GM12878 (cell line): ENCODE measurements at regions not wholly inside any gene's neighbourhood (a gene's known extent, or its start where the extent isn't known, plus 50 kb on each side); places are given as distances from the start of the nearest gene placed in this dataset.

ENCODE experiments used
- ATAC-seq: fragments of 200-7000 bp; cut with Tn5 transposase; 3 replicates; pipeline ENCODE4 v1.9.1; 2020; ENCODE audit warnings: mild to moderate bottlenecking, moderate library complexity
- BruUV-seq: library from RNA; stranded (reverse); fragments of 400-500 nt; replicated peaks from 2 replicates; lab custom pipeline; 2021; lab: Mats Ljungman, UMichigan
- CTCF ChIA-PET: fragments of 300-600 bp; sonication (Branson Sonifier 250); formaldehyde crosslinking; extraction: SDS; loops from one replicate; lab custom pipeline; 2021; ENCODE audit warnings: inconsistent platforms; lab: Yijun Ruan, JAX
- POLR2A ChIA-PET: fragments of 350-600 bp; formaldehyde crosslinking; extraction: SDS; loops from one replicate; lab custom pipeline; 2021; ENCODE audit warnings: inconsistent platforms; lab: Charles Lee
- RAD21 ChIA-PET: fragments of 300-600 bp; sonication (Branson Sonifier 250); formaldehyde crosslinking; loops from one replicate; lab custom pipeline; 2023; ENCODE audit warnings: antibody characterized with exemption; ENCODE audit not compliant: unreplicated experiment; lab: Charles Lee
- SMC1A ChIA-PET: fragments of 300-600 bp; sonication (Branson Sonifier 250); formaldehyde crosslinking; loops from one replicate; lab custom pipeline; 2023; ENCODE audit not compliant: unreplicated experiment, uncharacterized antibody; lab: Charles Lee
- DNase-seq: peaks from one replicate; pipeline ENCODE4 v3.0.0-alpha.2; 2011; ENCODE audit warnings: low read depth, low spot score
- FAIRE-seq: peaks from 3 replicates; lab custom pipeline; 2011; peaks lifted over from hg19 to GRCh38; lab: Jason Lieb, UNC
- H2AFZ ChIP-seq: 2 replicates; pipeline ENCODE4 v1.6.0; 2011; ENCODE audit warnings: low read depth, low read length, control low read depth; ENCODE audit not compliant: control insufficient read depth
- H3K27ac ChIP-seq: 2 replicates; pipeline ENCODE4 v1.5.1; 2011; ENCODE audit warnings: control low read depth; ENCODE audit not compliant: control insufficient read depth, insufficient read depth
- H3K27me3 ChIP-seq, 2 experiments: replicated peaks in 1 of 2; 2 replicates each; pipeline versions ENCODE4 v1.6.0 to v1.6.1; 2011; ENCODE audit warnings: low read length in 1 of 2; ENCODE audit not compliant: control insufficient read depth in 2 of 2, insufficient read depth in 2 of 2
- H3K36me3 ChIP-seq, 2 experiments: 2 replicates each; pipeline ENCODE4 v1.5.1; 2011; ENCODE audit warnings: low read length in 1 of 2; ENCODE audit not compliant: control insufficient read depth in 2 of 2, insufficient read depth in 2 of 2
- H3K4me1 ChIP-seq: 2 replicates; pipeline ENCODE4 v1.6.1; 2011; ENCODE audit warnings: mild to moderate bottlenecking, low read length, moderate library complexity, mixed read lengths; ENCODE audit not compliant: control insufficient read depth, insufficient read depth
- H3K4me2 ChIP-seq: 2 replicates; pipeline ENCODE4 v1.6.0; 2011; ENCODE audit warnings: control low read depth; ENCODE audit not compliant: control insufficient read depth, insufficient read depth
- H3K4me3 ChIP-seq: fragments of 200-600 bp; sonication (generic); 2 replicates; pipeline ENCODE4 v1.5.1; 2016
- H3K79me2 ChIP-seq: 2 replicates; pipeline ENCODE4 v1.6.0; 2011; ENCODE audit warnings: low read length; ENCODE audit not compliant: control insufficient read depth, insufficient read depth
- H3K9ac ChIP-seq: 2 replicates; pipeline ENCODE4 v1.8.0; 2011; ENCODE audit warnings: low read length, control low read depth, mixed read lengths; ENCODE audit not compliant: control insufficient read depth, insufficient read depth
- H3K9me3 ChIP-seq: replicated peaks from 3 replicates; pipeline ENCODE4 v1.5.1; 2011; ENCODE audit warnings: mild to moderate bottlenecking, low read length; ENCODE audit not compliant: control insufficient read depth, insufficient read depth
- H4K20me1 ChIP-seq: 2 replicates; pipeline ENCODE4 v1.6.0; 2011; ENCODE audit not compliant: control insufficient read depth, insufficient read depth
- BACH1 ChIP-seq: fragments of 450-650 bp; IDR thresholded peaks from 2 replicates; pipeline ENCODE4 v1.6.1; 2017; ENCODE audit warnings: mild to moderate bottlenecking, borderline replicate concordance
- CREB1 ChIP-seq: IDR thresholded peaks from 2 replicates; pipeline ENCODE4 v1.6.1; 2012; ENCODE audit warnings: low read depth, mild to moderate bottlenecking, inconsistent platforms
- CREM ChIP-seq: IDR thresholded peaks from 2 replicates; pipeline ENCODE4 v1.6.1; 2014; ENCODE audit warnings: antibody characterized with exemption, low read depth
- EED ChIP-seq: sonication (generic); IDR thresholded peaks from 2 replicates; pipeline ENCODE4 v1.6.1; 2016; ENCODE audit warnings: antibody characterized with exemption, low read depth
- EGR1 ChIP-seq, 2 experiments: IDR thresholded peaks; 1 replicate in 1 of 2; 2 replicates in 1 of 2; pipeline ENCODE4 v1.6.1; 2011 to 2012; ENCODE audit warnings: low read depth in 2 of 2, low read length in 2 of 2, borderline replicate concordance in 1 of 2, mild to moderate bottlenecking in 1 of 2, moderate library complexity in 1 of 2
- HSF1 ChIP-seq: fragments of 150-350 bp; IDR thresholded peaks from 2 replicates; pipeline ENCODE4 v1.6.1; 2014; ENCODE audit warnings: mild to moderate bottlenecking, low read depth, low read length
- JUNB ChIP-seq: IDR thresholded peaks from 2 replicates; pipeline ENCODE4 v1.6.1; 2016; ENCODE audit warnings: antibody characterized with exemption, mild to moderate bottlenecking
- RAD21 ChIP-seq: IDR thresholded peaks from 2 replicates; pipeline ENCODE4 v1.6.1; 2011; ENCODE audit warnings: mild to moderate bottlenecking, low read depth, low read length, moderate library complexity; ENCODE audit not compliant: insufficient read depth
- RUNX3 ChIP-seq: IDR thresholded peaks from 2 replicates; pipeline ENCODE4 v1.6.1; 2012; ENCODE audit warnings: low read length, inconsistent platforms
- SUPT20H ChIP-seq: IDR thresholded peaks from 2 replicates; pipeline ENCODE4 v1.6.1; 2011; ENCODE audit warnings: low read depth, mild to moderate bottlenecking, low read length, moderate library complexity, borderline replicate concordance; ENCODE audit not compliant: control insufficient read depth
- WGBS: methylation state at CpG from one replicate; pipeline ENCODE4 v1.1.6; 2016; ENCODE audit warnings: low lambda C conversion rate; ENCODE audit not compliant: insufficient replicate concordance, insufficient coverage; ENCODE audit errors: missing lambda C conversion rate; 5-methylcytosine and 5-hydroxymethylcytosine counted together
- in situ Hi-C: fragments of 300-500 bp; cut with MboI; formaldehyde crosslinking; loops from 9 replicates; pipeline ENCODE4 v1.14.3; 2018; ENCODE audit warnings: mixed read lengths
- intact Hi-C: fragments of 100-400 bp; cut with micrococcal nuclease; formaldehyde crosslinking; loops from one replicate; pipeline ENCODE4 v1.14.2; 2022; ENCODE audit not compliant: unreplicated experiment
- TF ChIP-seq, protein P1 (sequence below): fragments of 450-650 bp; formaldehyde crosslinking; IDR thresholded peaks from 2 replicates; pipeline ENCODE4 v1.5.0; 2022; ENCODE audit warnings: mild to moderate bottlenecking, missing genetic modification characterization

DNA sequence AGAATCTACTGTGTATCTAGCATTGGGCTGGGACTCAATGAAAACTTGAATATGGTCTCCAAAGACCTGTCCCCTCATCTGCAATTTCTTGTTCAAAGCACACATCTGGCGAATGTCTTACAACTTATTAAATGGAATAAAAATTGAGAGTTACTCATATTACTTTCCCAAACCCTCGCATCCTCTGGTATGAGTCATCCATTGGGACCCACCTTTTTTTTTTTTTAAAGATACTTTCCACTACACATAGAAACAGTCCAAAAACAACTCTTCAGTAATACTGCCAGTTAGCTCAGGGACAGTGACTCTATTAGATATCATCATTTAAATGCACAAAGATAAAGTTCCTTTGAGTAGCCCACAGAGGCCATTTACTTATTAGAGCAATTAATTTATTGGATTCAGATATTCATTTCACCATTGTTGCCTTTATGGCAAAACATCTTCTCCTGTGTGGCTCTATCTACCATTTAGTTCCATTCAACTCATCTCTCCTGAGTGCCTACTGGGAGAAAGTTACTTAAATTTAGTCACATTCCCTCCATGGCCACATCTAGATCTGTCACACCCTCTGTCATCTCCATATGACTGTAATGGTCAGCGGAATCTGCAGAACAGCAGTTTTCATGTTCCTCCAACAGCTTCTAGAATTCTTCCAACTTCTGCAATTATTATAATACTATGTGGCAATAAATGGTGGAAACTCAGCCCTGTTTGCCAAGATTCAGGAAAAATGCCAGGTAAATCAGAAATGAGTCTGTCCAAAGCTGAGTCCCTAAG lies 77.9 kb upstream of the ARHGEF3 start:
- FAIRE-seq (no peak), ATAC-seq (no peak), DNase-seq (no peak)
- Histone ChIP-seq H3K27me3 (no peaks in the 10 kb centered on the region), H2AFZ (no peak overlapping the region), H3K4me3 (no peak overlapping the region), H3K4me2 (no peak overlapping the region), H3K4me1 (no peaks in the 10 kb centered on the region; the same call in 1 of the 2 replicates), H3K36me3 (no peaks in the 10 kb centered on the region; a peak in 2 of 4 replicates), H3K27ac (no peak overlapping the region), H4K20me1 (no peaks in the 10 kb centered on the region), H3K9me3 (no peaks in the 10 kb centered on the region), H3K9ac (no peak overlapping the region), H3K79me2 (no peaks in the 10 kb centered on the region)
- in situ Hi-C loops (no loop called here), intact Hi-C loops (no loop called here)
- TF ChIP-seq HSF1: no peak
- TF ChIP-seq JUNB: 0 out of 2 replicates have a peak, but pooled peaks have one; percentile 7
- TF ChIP-seq BACH1: no peak
- POLR2A ChIA-PET: no interaction called here
- SMC1A ChIA-PET: interaction anchor here (0.9 kb wide), 1 partner anchor 8 kb away, joined by 4 read pairs; no protein-coding TSS in a partner anchor
- RAD21 ChIA-PET: no interaction called here
- BruUV-seq: no TSS peak
- CTCF ChIA-PET: interaction anchor here (1.0 kb wide), 1 partner anchor 14 kb away, joined by 4 read pairs; no protein-coding TSS in a partner anchor
- 54% methylated on average over 3 of the region's 3 CpGs for WGBS

- Histone ChIP-seq H3K27ac (no peak overlapping the region), H3K36me3 (no peaks in the 10 kb centered on the region; a peak in 1 of 4 replicates), H3K4me3 (no peak overlapping the region), H3K4me1 (no peaks in the 10 kb centered on the region; the same call in 1 of the 2 replicates), H3K79me2 (no peaks in the 10 kb centered on the region), H2AFZ (no peak overlapping the region; the same call in 1 of the 2 replicates), H3K9me3 (no peaks in the 10 kb centered on the region), H3K27me3 (no peaks in the 10 kb centered on the region), H3K4me2 (peak overlapping the region; percentile 61), H3K9ac (no peak overlapping the region), H4K20me1 (no peaks in the 10 kb centered on the region)
- FAIRE-seq (no peak), ATAC-seq (peak; percentile 85), DNase-seq (no peak)
- intact Hi-C loops: no loop called here
- CTCF ChIA-PET: interaction anchor here (0.6 to 1.9 kb wide), 10 partner anchors 9 to 511 kb away, joined by 3 to 9 read pairs (median 4); no protein-coding TSS in a partner anchor
- POLR2A ChIA-PET: no interaction called here
- in situ Hi-C loops: no loop called here
- RAD21 ChIA-PET: interaction anchor here (0.8 to 1.7 kb wide), 5 partner anchors 14 to 176 kb away, joined by 3 to 7 read pairs (median 3); no protein-coding TSS in a partner anchor
- WGBS: 27% methylated on average over 8 of the region's 8 CpGs
- no TSS peak for BruUV-seq
- SMC1A ChIA-PET: interaction anchor here (0.6 to 1.7 kb wide), 12 partner anchors 8 to 130 kb away, joined by 3 to 8 read pairs (median 3); no protein-coding TSS in a partner anchor
- 0 out of 2 replicates have a peak, but pooled peaks have one; percentile 58 for TF ChIP-seq CREB1
- TF ChIP-seq RUNX3: peak; percentile 53; the same call in 1 of the 2 replicates
- peak; percentile 89 for TF ChIP-seq EED
- no peak for TF ChIP-seq SUPT20H
- TF ChIP-seq, protein P1, sequence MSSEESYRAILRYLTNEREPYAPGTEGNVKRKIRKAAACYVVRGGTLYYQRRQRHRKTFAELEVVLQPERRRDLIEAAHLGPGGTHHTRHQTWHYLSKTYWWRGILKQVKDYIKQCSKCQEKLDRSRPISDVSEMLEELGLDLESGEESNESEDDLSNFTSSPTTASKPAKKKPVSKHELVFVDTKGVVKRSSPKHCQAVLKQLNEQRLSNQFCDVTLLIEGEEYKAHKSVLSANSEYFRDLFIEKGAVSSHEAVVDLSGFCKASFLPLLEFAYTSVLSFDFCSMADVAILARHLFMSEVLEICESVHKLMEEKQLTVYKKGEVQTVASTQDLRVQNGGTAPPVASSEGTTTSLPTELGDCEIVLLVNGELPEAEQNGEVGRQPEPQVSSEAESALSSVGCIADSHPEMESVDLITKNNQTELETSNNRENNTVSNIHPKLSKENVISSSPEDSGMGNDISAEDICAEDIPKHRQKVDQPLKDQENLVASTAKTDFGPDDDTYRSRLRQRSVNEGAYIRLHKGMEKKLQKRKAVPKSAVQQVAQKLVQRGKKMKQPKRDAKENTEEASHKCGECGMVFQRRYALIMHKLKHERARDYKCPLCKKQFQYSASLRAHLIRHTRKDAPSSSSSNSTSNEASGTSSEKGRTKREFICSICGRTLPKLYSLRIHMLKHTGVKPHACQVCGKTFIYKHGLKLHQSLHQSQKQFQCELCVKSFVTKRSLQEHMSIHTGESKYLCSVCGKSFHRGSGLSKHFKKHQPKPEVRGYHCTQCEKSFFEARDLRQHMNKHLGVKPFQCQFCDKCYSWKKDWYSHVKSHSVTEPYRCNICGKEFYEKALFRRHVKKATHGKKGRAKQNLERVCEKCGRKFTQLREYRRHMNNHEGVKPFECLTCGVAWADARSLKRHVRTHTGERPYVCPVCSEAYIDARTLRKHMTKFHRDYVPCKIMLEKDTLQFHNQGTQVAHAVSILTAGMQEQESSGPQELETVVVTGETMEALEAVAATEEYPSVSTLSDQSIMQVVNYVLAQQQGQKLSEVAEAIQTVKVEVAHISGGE (CRISPR knock-in tag): no peak
- TF ChIP-seq EGR1 (IDR thresholded peaks at IDR 0.05; ENCODE audit: borderline replicate concordance in 1 of 2, low read depth in 2 of 2, low read length in 2 of 2): no peak
- TF ChIP-seq CREM: peak; percentile 78
- peak; percentile 9; the same call in 1 of the 2 replicates for TF ChIP-seq RAD21
Observed at GRCh38 chr3:56878074-56878473, 76.3 kb upstream of the ARHGEF3 start.
